ENCODE measurements at regions not wholly inside any gene's neighbourhood (a gene's known extent, or its start where the extent isn't known, plus 50 kb on each side); places are given as distances from the start of the nearest gene placed in this dataset.

GRCh38 chr3:86554383-86554782 lies 436.6 kb downstream of the VGLL3 start:
- Histone ChIP-seq H3K79me1 (ENCODE audit: low read depth in 1 of 2, low read length in 2 of 2) (no peaks in the 10 kb centered on the region), H4K8ac (ENCODE audit: low read depth in 2 of 2, low read length in 2 of 2) (no peak overlapping the region), H3K9me1 (ENCODE audit: insufficient read depth, low read length) (no peaks in the 10 kb centered on the region), H2AFZ (replicated peaks; ENCODE audit: low read length, poor library complexity) (no peak overlapping the region), H2AK5ac (ENCODE audit: low read depth, low read length) (no peak overlapping the region), H3K27ac (ENCODE audit: insufficient read depth, low read length) (no peak overlapping the region), H3K4me1 (ENCODE audit: control insufficient read depth, insufficient read depth, low read length) (no peaks in the 10 kb centered on the region), H4K5ac (ENCODE audit: low read depth, low read length) (no peak overlapping the region), H3K23ac (ENCODE audit: low read depth, low read length) (no peak overlapping the region), H3K4me3 (ENCODE audit: insufficient read depth, low read depth, low read length) (no peak overlapping the region), H3K14ac (replicated peaks; ENCODE audit: low read depth, low read length) (no peak overlapping the region), H2BK20ac (ENCODE audit: low read depth, low read length) (no peak overlapping the region), H4K20me1 (ENCODE audit: insufficient read depth, low read length) (no peaks in the 10 kb centered on the region), H2AK9ac (replicated peaks; ENCODE audit: low read depth, low read length, poor library complexity) (no peak overlapping the region), H3K36me3 (ENCODE audit: control insufficient read depth, insufficient read depth, low read length) (no peaks in the 10 kb centered on the region), H3K9ac (ENCODE audit: low read depth, low read length) (no peak overlapping the region), H3K4ac (ENCODE audit: low read depth, low read length) (no peak overlapping the region), H2BK5ac (ENCODE audit: low read depth, low read length, poor library complexity, severe bottlenecking) (no peak overlapping the region), H3K56ac (ENCODE audit: extremely low read depth, insufficient read depth, low read length) (no peak overlapping the region), H4K91ac (ENCODE audit: insufficient read depth, low read depth, low read length) (no peak overlapping the region), H2BK120ac (ENCODE audit: low read depth, low read length) (no peak overlapping the region), H2BK15ac (ENCODE audit: low read depth, low read length) (no peak overlapping the region), H3K18ac (ENCODE audit: low read depth, low read length) (no peak overlapping the region), H3K4me2 (ENCODE audit: low read depth, low read length) (no peak overlapping the region), H3K27me3 (ENCODE audit: control insufficient read depth, insufficient read depth, low read length) (no peaks in the 10 kb centered on the region), H3K9me3 (ENCODE audit: control insufficient read depth, insufficient read depth, low read length) (no peaks in the 10 kb centered on the region)
- dilution Hi-C loops (cut with HindIII; ENCODE audit: low sequenced_read_pairs, unreplicated experiment) (no loop called here), intact Hi-C loops (cut with micrococcal nuclease) (no loop called here), in situ Hi-C loops (cut with MboI; ENCODE audit: low sequenced_read_pairs) (loop anchor here (25.0 kb wide), 1 partner anchor 742 kb away; no protein-coding TSS in a partner anchor)
- DNase-seq (no peak), ATAC-seq (ENCODE audit: low read depth) (no peak)
- ChIA-PET POLR2A (ENCODE audit: unreplicated experiment) (no interaction called here), CTCF (interaction anchor here (1.6 kb wide), 1 partner anchor 9 kb away, joined by 7 read pairs; no protein-coding TSS in a partner anchor)
- no TSS peak for BruUV-seq (replicated peaks)
- 10% methylated on average over 2 of the region's 5 CpGs; no CpG with 5 or more reads in 1 of the 2 experiments for WGBS, 2 experiments (ENCODE audit: extremely low coverage in 2 of 2, insufficient read length in 1 of 2)
- TF ChIP-seq RAD21 (IDR thresholded peaks at IDR 0.05; ENCODE audit: low read length) = no peak
- TF ChIP-seq RCOR1 (IDR thresholded peaks at IDR 0.05; ENCODE audit: insufficient replicate concordance, low read length) = no peak
- TF ChIP-seq FOS (IDR thresholded peaks at IDR 0.05; ENCODE audit: low read depth, low read length) = no peak
- TF ChIP-seq SMC3 (IDR thresholded peaks at IDR 0.05; ENCODE audit: low read depth, low read length) = no peak
- no peak for TF ChIP-seq CEBPB (IDR thresholded peaks at IDR 0.05; ENCODE audit: low read depth, low read length)
- no peak for TF ChIP-seq BHLHE40 (IDR thresholded peaks at IDR 0.05; ENCODE audit: low read depth, low read length)
- TF ChIP-seq POLR2A (IDR thresholded peaks at IDR 0.05; ENCODE audit: low read depth, low read length) = no peak
